Inflammatory macrophage treated with lipopolysaccharide for 4 hours (primary cell): ENCODE measurements at regions not wholly inside any gene's neighbourhood (a gene's known extent, or its start where the extent isn't known, plus 50 kb on each side); places are given as distances from the start of the nearest gene placed in this dataset.

ENCODE experiments used
- DNase-seq: peaks from one replicate; pipeline ENCODE4 v3.0.0-alpha.2; 2020

DNA sequence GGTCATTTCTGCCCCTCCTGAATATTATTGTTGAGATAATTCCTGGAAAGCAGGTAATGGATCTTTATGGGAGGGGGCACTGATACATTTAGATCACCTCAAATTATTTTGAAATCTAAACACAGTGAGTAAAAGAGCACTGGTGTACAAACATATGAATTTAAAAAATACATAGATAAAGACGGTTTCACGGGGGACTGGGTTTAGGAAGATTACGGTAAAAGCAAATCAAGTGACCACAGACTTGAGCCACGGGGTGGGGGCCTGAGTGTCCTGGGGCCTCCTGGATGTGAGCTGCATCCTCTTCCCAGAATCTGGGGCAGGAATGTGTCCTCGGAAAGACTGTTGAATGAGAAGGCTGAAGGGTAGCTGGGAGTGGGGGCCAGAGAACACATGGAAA, 219.1 kb upstream of the KLF6 start:
- DNase-seq, result no peak

DNA sequence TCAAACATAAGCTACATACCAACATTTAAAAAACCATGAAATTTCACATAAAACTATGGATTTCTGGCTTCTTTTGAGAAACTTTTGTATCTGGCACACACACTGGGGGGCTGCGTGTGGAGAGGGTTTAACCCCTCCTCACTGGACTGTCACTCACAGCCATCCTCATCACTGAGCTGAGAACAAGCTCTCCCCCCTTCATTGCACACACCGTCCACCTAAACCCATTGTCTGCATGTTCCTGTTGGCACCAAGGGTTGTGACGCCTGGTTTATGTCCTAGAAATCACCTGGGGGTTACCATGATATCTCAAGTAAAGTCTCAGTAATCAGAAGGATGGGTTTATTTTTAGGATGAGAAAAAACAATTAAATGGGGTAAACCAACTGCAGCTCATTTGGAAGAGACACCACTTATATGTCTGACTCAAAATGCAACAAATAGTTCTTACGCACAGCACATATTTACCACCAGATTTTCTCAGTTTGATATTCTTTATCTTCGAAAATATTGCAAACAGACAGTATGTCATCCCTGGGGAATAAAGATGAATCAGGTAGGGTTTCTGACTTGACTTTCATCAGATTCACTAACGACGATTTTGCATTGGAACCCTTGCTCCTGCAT, 218.5 kb upstream of the KLF6 start:
- no peak for DNase-seq

DNA sequence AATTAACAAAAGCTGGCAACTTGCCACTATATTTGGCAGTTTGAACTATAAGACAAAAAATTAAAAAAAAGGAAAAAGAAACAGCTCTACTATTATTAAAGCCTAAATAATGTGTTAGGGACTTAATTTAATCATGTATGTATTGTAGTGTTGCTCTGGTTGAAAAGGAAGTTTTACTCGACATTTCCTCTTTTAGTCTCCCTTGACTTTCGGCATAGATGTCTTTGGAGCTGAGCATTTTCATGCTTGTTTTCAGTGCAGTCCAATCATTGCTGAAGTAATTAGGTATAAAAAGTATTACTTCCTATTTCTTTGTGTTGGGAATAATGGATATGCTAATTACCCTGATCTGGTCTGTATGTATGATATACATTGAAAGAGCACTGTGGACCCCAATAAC, 216.8 kb upstream of the KLF6 start:
- DNase-seq, result peak; percentile 52

DNA sequence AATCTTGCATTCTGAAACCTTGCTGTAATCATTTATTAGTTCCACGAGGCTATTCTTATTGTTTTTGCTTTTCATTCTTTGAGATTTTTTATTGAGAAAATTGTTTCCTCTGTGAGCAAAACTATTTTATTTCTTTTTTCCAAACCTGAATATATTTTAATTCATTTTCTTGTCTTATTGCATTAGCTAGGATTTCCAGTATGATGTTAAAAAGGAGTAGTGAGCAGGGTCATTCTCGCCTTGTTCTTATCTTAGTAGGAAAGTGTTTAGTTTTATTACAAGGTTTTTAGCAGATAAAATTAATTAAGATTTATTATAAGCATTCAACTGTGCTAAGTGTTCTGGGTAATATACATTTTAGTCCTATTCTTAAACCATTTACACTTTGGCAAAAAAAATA, 214.6 kb upstream of the KLF6 start:
- DNase-seq, result no peak

DNA sequence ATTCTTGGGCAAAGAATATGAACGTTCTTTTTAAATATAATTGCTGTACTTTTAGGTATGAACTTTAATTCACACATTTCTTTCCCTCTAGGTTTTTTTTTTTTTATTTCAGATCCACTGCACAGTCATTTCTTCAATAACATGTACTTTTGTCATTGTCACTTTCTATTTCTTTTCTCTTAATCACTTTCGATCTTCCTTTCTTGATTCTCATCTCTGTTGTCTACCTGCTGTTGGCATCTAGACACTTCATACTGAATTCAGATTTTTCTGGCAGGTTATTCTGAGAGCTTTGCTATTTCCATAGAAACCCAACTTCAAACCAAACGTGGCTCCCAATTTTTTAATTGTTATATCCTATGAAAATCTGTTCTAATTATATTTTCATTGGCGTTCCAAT, 211.7 kb upstream of the KLF6 start:
- DNase-seq, result no peak

DNA sequence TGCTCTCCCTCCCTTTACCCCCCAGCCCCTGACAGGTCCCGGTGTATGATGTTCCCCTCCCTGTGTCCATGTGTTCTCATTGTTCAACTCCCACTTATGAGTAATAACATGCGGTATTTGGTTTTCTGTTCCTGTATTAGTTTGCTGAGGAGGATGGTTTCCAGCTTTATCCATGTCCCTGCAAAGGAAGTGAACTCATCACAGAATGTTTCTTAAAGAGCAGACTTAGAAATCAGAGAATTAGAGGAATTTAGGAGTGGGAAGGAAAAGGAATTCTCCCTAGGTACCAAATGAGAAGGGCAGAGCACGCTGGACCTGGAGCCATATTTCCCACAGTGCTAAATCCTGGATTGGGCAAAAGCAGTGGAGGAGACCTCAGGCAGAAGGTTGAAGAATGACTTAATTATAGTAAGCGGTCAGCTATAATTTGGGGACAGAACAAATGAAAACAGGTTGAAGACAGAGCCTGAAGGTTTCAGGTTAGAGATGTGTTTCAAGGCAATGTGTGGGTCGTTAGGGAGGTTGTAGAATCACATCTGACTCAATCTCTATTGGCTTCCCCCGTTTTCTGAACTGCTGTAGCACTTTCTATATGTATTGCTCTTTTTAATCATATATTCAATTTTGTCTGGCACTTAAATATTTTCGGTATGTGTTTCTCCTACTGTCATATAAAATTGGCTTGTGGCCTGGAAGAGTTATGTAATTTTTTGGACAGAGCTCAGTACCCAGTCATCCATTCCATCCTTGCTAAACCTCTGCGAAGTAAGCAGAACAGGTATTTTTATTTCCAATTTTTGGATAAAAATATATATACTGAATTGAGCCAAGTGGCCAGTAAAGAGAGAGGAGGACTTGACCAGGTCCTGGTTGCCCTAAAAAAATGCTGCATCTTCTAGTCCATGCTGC, 210.5 kb upstream of the KLF6 start:
- DNase-seq, result peak; percentile 60

DNA sequence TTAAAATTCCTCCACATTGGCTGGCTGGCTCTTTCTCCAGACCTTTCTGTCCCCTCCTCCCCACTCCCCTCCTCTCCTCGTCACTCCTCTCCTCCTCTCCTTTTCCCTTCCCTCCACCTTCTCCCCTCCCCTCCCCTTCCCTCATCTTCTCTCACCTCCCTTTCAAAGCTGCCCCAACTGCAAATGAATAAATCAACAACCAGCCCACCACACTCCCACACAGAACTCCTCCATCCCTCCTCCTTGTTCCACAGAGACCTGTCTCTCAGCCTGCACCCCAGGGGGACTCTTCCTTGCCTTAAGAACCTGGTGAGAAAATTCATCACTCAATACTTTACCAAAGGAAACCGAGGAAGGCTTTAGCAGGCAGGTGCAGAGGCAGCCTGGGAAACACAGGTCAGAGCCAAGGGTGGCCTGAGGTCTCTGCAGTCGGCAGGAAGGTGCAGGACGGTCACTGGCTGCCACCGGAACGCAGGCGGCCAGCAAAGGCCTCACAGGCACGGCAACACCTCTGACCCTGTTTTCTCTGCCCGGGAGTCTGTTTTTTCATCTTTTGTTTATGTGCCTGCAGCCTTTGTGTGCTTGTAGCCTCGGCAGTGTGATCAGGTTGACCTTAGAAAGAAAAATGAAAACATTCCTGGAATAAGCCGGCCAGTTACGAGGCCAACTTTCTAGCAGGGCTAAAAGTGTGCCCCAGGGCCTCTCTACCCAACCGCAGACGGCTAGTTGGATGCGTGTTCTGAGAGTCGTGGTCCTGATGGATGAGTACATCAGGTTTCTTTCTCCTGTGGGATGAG, 207.6 kb upstream of the KLF6 start:
- no peak for DNase-seq

DNA sequence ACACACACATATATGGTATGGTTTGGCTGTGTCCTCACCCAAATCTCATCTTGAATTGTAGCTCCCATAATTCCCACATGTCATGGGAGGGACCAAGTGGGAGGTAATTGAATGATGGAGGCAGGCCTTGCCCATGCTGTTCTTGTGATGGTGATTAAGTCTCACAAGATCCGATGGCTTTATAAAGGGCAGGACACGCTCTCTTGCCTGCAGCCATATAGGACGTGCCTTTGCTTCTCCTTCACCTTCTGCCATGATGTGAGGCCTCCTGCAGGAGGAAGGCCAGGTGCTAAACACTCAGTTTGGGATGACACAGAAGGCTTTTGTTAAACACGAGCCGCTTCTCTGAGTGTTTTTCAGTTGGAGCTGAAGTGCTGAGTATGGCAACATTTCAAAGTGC, 205.3 kb upstream of the KLF6 start:
- no peak for DNase-seq

DNA sequence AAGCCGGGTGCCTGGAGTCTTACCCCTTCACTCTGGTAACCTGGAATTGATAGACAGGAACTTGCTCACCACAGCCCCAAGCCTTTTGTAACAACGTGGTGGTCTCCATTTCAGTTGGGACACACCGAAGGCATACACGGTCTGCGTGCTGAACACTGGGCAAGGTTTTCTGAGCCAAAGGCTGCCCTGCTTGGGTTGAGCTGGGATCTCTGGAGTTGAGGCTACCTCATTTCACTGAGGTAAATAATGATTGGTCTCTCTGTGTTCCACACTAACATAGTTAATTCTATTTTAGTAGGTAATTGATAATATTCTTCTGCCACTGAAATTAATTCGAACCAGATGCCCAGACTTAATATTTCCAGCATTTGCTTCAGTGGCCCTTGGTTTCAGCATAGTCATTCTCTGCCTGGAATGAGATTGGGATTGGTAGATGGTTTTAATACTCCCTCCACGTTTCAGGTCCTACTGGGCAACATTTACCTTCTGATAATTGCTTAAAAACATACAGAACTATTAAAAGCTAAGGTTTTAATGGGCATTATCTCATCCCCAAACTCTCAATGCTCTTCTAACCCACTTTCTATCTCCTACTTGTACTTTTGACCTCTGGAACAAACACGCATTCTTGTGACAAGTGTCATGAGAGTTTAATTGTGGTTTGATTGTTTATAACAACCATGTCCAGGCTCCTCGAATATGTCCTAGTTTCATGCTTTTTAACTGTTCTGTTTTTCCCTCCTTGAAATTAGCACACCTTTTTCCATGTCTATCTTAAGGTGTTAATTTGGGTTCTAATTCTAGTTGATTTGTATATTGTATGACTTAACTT, 202.3 kb upstream of the KLF6 start:
- no peak for DNase-seq

DNA sequence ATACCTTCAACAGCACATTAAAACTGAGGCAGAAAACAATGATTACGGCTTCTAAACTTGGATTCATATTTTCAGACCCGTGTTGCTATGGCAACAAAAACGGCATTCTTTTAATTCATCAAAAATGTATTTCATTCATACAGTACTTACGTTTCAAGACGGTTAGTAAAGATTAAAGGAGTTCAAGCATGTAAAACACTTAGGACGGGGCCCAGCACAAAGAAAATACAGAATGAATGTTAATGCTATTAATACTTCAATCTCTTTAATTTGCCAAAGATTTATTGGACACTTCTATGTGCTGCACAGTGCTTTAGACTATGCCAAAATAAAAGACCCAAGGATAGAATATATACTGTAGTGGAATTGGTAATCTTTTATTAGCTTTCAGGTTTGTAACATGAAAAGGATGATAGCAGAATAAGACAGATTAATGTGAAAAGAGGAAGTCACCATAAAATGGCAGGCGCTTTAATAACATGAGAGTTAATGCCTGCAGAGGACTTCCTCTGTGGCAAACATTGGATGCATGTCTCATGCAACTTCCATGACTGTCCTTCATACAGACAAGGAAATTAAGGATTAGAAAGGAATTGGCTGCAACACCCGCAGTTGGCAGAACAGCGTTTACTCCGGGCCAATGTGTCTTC, 201.6 kb upstream of the KLF6 start:
- no peak for DNase-seq

DNA sequence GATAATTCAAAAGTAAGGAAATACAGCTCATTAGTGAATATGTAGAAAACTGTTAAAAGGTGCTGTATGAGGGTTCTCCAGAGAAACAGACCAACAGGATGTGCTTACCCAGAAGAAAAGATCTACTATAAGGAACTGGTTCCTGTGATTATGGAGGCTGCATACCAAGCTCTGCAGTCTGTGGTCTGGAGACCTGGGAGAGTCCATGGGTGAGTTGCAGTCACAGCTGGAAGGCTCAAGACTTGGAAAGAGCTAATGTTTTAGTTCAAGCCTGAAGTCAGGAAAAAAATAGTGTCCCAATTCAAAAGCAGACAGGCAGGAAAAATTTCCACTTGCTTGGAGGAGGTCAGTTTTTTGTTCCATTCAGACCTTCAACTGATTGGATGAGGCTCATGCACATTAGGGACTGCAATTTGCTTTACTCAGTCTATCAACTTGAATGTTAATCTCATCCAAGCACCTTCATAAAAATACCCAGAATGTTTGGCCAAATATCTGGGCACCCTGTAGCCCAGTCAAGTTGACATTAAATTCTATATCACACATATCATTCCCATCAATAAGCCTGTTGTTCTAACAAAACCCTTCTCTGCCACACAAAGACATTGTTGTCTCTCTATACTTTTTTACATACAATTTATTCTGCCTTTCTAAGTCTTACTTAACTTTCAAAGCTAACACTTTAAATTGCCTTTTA, 197.9 kb upstream of the KLF6 start:
- no peak for DNase-seq

DNA sequence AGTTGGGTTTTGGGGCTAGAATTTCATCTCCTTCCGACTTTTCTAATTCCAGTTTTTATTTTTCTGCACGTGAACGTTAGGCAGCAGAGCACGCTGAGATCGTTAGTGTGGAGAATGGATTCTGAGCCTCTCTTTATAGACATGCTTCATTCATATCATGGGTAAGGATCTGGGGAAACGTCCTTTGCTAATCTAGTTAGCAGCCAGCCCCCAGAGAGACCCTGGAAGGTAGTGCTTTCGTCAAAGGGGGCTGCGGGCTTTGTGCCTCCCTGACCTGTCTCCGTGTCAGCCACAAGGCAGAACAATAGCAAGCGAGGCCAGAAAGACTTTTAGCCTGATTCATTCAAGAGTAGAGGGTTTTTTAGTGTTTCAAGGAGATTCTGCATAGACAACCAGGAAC, 196.3 kb upstream of the KLF6 start:
- DNase-seq, result no peak

DNA sequence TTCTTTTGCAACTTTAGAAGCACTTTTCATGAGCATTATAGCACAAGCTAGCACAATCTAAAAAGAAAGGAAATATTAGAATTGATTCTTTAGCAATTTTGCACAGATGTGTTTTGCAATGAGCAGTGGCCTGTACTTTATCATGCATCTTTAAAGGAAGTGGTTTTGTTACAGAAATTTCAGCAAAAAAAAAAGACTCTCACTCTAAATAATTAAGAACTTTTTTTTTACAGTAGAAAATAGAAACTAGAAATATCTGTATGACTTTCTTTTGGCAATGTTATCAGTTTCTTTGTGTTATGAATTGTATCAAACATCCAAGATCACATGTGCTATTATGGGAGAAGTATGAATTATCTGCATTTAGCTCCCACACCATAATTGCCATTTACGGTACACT, 195.7 kb upstream of the KLF6 start:
- peak; percentile 80 for DNase-seq

DNA sequence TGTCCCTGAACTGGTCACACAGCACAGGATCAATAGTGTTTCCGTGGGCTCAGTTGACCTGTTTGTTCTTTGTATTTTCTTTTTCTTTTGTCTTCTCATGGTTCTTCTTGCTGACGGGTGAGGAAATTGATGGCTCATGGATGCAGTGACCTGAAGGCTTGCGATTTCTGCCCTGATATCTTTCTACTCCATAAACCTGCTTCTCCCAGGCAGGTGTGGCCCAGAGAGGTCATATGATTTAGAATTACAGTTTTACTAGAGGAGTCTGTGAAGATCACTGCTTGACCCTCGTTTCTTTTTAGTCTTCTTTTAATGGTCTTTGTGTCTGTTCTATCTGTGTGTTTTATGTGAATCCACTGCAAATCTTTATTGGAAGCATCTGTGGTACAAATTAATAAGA, 195.1 kb upstream of the KLF6 start:
- DNase-seq, result no peak

DNA sequence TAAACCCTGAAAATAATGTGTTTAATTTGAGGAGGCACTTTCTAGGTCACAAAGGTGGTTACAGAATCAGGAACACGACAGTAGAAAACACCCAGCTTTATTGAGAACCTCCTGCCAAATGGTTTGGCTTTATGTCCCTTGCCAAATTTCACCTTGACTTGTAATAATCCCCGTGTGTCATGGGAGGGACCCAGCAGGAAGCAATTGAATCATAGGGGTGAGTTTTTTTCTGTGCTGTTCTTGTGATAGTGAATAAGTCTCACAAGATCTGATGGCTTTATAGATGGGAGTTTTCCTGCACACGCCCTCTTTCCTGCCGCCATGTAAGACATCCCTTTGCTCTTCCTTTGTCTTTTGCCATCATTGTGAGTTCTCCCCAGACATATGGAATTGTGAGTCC, 193.8 kb upstream of the KLF6 start:
- peak; percentile 62 for DNase-seq

DNA sequence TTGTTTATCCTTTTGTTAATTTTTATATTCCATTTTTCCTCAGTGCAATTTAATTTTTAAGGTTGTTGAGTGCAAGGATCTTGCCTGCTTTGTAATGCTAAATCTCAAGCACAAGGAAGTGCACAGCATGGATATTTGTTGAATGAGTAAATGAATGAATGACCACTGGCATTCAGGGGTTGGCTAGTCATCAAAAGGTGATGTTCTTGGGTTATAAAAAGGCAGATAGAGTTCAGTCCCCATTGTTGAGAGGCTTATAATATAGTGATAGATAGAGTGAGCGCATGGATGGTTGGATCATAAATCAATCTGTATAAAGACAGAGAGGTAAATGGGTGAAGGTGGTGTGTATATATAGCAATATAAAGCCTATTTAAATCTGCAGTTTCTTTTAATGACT, 193.2 kb upstream of the KLF6 start:
- no peak for DNase-seq

DNA sequence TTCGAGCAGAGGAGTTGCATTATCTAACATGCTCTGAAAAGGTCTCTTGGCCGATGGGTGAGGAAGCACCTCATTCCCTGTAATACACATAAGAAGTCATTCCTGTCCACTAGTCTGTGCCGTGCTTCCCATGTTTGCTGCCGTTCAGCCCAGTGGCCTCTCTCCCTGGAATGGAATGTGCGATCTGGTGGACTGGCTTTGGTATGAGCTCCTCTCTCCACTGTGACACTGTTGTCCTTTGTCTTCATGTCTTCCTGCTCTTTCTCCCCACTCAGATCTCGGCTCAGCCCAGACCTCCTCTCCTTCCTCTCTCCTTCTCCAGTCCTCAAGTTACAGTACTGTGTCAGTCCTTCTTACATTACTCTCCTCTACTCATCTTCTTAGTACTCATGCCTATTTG, 192.8 kb upstream of the KLF6 start:
- no peak for DNase-seq

DNA sequence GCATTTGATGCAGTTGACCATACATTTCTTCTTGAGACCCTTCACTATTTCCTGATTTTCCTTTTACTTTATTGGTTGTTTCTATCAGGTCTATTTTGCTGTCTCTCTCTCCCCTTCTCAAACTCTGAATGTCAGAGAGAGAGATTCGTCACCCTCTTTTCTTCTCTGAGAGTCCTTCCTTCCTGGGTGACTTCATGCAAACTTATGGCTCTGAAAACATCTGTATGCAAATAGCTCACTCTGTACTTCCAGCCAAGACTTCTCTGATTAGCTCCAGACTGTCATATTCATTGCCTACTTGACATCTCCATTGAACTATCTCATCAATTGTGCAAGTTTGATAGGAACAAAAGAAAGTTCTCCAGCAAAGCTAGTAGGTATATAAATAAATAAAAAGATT, 191.7 kb upstream of the KLF6 start:
- DNase-seq, result peak; percentile 13

DNA sequence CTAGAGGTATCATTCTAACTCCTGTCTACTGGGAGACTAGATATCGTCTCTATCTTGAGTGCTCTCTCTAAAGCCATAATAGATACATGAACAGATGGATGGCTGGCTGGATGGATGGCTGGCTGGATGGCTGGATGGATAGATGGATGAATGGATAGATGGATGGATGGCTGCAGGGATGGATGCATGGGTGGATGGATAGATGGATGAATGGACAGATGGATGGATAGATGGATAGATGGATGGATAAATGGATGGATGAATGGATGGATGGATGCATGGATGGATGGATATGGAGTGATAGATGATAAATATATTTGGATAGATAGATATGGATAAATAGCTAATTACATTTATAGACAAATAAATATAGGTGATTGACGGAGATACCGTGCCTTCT, 191.2 kb upstream of the KLF6 start:
- DNase-seq, result no peak

DNA sequence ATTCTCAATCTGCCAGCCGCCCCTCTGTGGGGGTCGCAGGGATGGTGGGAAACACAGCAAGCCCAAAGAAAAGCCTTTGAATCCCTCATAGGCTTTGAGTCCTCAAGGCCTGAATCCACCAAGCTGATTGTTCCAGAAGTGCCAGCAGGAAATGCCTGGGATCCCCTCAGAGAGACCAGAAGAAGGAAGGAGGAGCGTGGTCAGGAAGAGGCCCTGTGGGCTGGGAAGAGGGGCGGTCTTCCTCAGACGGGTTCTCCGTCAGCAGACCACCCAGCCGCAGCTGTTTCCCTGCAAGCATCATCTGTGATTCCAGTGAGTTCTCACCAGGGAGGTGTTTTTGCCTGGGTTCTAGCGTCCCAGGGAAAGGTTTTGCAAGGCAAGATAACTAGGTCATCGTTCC, 190.0 kb upstream of the KLF6 start:
- no peak for DNase-seq

DNA sequence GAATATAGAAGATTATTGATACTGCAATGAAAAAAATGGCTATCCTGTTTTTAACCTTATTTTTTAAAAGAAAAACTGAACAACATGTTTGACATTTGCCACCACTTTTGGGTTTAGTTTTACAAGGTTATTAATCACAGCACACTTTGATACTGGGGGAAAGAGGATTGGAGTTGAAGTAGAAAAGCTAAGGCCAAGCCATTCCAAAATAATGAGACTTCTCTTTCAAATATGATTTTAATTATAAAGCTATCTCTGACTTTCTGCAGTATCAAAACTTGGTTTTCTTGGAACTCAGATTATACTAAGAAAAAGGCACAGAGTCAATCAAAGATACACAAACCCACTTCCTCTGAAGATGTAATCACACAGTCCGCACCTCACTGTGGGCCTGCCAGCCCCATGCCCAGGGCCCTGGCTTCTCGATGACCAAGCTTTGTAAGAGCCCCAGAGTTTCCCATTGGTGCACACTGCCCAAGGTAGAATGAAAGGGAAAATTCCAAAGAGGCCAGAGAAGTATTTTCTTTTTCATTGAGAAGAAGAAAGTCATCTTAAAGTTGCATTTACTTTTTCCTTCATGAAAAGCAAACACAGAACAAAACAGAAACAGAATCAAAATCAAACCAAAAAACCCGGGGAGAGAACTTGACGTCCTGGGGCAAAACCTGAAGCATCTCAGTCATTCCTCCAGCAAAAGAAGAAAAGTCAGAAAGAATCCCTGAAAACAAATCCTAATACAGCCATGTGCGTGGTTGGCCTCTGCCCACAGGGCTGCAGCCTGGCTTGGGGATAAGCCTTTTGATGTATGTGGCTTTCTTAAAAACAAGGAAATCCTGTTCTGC, 187.7 kb upstream of the KLF6 start:
- peak; percentile 44 for DNase-seq
